HG02981 (cell line): ENCODE measurements at regions not wholly inside any gene's neighbourhood (a gene's known extent, or its start where the extent isn't known, plus 50 kb on each side); places are given as distances from the start of the nearest gene placed in this dataset.
A peak's percentile ranks its signal among the peaks of the same experiment; 100 is the strongest.

Experiments
- ATAC-seq: cut with Tn5 transposase; IDR thresholded peaks from one replicate; pipeline ENCODE4 v1.9.1; 2021; ENCODE audit warnings: mild to moderate bottlenecking, moderate library complexity; ENCODE audit not compliant: unreplicated experiment

DNA sequence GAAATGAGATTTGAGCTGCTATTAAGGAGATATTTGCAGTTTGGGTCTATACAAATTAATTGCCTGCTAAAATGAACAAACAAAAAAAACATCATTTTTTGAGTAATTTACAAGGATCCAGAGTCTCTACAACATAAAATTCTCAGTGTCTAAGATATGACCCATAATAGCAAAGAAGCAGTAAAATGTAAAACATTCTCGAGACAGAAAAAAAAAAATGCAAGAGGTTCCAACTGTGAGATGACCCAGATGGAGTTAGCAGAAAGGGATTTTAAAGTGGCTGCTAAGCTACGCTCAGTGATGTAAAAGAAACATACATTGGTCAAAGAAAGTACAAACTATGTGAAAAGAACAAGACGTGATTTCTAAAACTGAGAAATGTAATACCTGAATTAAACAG is 471.0 kb downstream of the SH2D4B start:
- no peak for ATAC-seq

- ATAC-seq: no peak
These were observed 471.6 kb downstream of the SH2D4B start for GRCh38 chr10:81009296-81009695.

DNA sequence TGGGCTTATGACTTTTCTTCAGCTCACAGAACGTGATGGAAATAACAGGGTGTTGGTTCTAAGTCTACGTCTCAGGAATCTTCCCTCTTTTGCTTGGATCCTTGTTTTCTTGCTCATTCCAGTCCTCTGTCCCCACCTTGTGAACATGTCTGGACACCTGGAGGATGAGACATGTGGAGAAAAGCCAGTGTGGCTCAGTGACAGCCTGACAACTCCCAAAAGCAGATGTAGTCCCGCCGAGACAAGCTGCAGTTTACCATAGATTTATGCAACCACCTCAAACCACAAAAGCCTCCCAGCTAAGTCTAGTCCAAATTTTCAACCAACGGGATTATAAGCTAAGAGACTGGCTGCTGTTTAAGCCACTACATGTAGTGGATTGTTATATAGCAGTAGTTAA is 476.1 kb downstream of the SH2D4B start:
- ATAC-seq: no peak

GRCh38 chr10:81019029-81019890 is 481.6 kb downstream of the SH2D4B start:
- ATAC-seq: peak; percentile 87

DNA sequence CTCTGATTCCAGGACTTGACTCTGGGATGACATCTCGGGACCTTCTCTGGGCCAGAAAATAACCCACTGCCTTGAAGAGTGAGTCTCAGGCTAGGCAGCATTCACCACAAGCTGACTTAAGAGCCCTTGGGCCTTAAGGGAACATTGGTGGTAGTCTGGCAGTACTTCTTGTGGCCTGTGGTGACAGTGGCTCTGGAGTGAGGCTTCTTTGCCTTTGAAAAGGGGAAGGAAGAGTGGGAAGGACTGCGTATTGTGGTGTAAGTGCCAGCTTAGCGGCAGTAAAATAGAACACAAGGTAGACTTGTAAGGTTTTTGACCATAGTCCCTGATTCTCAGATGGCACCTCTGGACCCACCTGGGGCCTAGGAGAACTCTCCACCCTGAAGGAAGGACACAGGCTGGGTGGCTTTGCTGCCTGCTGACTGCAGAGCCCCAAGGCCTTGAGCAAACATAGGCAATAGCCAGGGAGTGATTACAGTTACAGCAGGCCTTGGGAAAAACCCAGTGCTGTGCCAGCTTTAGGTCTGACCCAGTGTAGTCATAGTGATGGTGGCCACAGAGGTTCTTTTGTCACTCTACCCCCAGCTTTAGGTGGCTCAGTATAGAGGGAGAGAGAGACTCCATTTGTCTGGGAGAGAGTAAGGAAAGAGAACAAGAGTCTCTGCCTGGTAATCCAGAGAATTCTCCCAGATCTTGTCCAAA is 483.9 kb downstream of the SH2D4B start:
- ATAC-seq: no peak

GRCh38 chr10:81026591-81026990 is 488.9 kb downstream of the SH2D4B start:
- ATAC-seq: peak; percentile 48

- ATAC-seq: no peak
These were observed 489.5 kb downstream of the SH2D4B start for GRCh38 chr10:81027223-81027622.

DNA sequence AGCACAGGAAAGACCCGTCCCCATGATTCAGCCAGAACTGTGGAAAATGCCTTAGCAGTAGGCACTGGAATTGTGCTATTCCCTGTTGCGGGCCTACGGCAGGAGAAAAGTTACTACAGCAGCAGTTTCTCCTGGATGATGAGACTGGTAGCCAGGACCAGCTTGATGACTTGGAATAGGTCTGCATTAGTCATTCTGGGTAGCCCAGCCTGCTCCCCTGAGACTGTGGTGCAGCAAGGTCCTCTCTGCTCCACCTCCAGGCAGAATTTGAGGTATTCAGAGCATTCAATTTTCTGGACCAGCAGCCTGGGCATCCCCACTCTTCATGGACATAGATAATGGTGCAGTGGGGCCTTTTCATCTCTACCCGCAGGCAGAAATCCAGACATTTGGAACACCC is 490.0 kb downstream of the SH2D4B start:
- no peak for ATAC-seq

- ATAC-seq: peak; percentile 61
These were observed 494.1 kb downstream of the SH2D4B start for GRCh38 chr10:81031774-81032173.

GRCh38 chr10:81034383-81034782 is 496.7 kb downstream of the SH2D4B start:
- ATAC-seq: no peak

- ATAC-seq: peak; percentile 81
These were observed 498.6 kb downstream of the SH2D4B start for GRCh38 chr10:81036257-81036656.

GRCh38 chr10:81040031-81040430 is 502.3 kb downstream of the SH2D4B start:
- ATAC-seq: no peak

- ATAC-seq: no peak
These were observed 503.2 kb downstream of the SH2D4B start for GRCh38 chr10:81040940-81041339.

DNA sequence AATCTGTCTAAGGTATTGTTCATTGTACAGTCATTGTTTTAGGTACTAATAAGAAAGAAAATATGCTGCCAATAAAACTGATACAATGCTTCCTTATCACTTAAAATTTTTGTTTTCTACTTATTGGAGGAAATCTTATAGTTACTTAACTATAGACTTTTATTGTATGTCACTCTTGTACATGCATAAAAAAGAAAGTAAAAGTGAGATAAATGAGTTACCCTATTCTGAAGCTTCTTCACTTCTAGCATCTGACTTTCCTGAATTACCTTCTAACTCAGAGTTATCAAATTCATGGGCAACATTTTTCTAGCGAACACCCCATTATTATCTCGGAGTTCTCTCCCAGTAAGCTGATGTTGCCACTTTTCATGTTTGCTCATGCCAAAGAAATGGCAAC is 504.9 kb downstream of the SH2D4B start:
- ATAC-seq: no peak

GRCh38 chr10:81065474-81065873 is 527.8 kb downstream of the SH2D4B start:
- ATAC-seq: no peak

DNA sequence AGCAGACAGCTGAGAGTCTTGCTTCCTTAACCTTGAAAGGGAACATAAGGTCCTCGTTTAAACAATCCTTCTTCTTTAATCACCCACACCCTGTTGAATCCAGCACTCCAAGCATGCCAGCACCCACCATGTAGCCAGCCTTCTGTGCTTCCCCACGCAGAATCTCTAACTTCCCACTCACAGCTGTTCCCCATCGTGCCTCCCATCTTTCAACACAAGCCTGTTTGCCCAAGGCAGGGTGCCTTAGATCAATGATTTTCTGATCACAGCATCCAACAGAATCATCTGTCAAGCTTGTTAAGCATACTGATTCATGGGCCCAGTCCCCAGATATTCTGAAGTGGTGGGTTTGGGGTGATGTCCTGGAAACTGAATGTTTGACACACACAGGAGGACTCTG is 530.8 kb downstream of the SH2D4B start:
- ATAC-seq: no peak

DNA sequence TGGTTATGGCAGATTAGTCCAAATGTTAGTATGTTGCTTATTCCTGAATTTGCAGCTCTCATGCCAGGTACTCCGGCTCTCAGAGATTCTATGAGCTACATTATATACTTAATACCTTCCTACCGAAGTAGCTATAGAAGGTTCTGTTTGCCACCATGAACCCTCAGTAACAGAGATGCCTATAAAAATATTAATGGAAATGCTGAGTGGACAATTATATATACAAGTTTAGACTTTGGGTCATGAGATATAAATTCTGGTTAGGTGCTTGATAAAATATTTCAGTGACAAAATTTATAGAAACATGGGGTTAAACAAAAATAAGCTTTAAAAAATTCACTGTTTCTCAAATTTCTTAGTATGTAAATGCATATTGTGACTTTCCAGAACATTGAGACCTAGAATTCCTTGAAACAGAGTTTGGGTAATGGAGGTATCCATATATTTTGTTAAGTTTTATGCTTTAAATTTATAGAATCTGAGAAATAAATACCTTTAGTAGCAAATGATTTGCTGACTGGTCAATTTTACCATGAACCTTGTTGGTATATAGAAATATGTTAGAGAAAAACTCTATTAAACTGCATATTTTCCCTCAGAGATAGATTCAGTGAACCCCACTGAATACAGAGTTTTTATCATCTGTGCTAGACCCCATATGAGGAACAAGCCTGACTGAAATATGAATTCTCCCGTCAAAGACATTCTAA is 533.5 kb downstream of the SH2D4B start:
- ATAC-seq: no peak

DNA sequence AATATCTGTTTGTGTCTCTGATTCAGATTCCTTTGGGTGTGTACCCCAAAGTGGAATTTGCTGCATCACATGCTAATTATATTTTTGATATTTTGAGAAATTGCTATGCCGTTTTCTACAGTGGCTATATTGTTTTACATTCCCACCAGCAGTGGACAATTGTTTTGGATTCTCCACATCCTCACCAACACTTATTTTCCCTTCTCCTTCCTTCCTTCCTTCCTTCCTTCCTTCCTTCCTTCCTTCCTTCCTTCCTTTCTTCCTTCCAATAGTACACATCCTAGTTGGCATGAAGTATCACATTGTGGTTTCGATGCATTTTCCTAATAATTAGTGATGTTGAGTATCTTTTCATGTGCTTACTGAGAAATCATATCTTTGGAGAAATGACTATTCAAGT is 535.5 kb downstream of the SH2D4B start:
- no peak for ATAC-seq

GRCh38 chr10:81081887-81082620 is 544.4 kb downstream of the SH2D4B start:
- ATAC-seq: no peak

GRCh38 chr10:81082621-81083376 is 545.1 kb downstream of the SH2D4B start:
- no peak for ATAC-seq
